OCI-LY3 (cell line): ENCODE measurements at regions not wholly inside any gene's neighbourhood (a gene's known extent, or its start where the extent isn't known, plus 50 kb on each side); places are given as distances from the start of the nearest gene placed in this dataset.

Source experiments
- CTCF ChIP-seq: fragments of 200-600, 300-600 bp; sonication (generic); IDR thresholded peaks from 2 replicates; pipeline ENCODE4 v1.5.1; 2014; ENCODE audit warnings: antibody characterized with exemption, low read length, low read depth
- EZH2phosphoT487 ChIP-seq: fragments of 200-600 bp; shearing (Covaris generic); IDR thresholded peaks from 2 replicates; pipeline ENCODE4 v1.6.1; 2018; ENCODE audit warnings: antibody characterized with exemption, mixed run types, low read depth

GRCh38 chr6:141321493-141322347, 811.0 kb upstream of the GJE1 start:
- no peak for TF ChIP-seq CTCF
- no peak for TF ChIP-seq EZH2phosphoT487
